ENCODE measurements at regions not wholly inside any gene's neighbourhood (a gene's known extent, or its start where the extent isn't known, plus 50 kb on each side); places are given as distances from the start of the nearest gene placed in this dataset.

DNA sequence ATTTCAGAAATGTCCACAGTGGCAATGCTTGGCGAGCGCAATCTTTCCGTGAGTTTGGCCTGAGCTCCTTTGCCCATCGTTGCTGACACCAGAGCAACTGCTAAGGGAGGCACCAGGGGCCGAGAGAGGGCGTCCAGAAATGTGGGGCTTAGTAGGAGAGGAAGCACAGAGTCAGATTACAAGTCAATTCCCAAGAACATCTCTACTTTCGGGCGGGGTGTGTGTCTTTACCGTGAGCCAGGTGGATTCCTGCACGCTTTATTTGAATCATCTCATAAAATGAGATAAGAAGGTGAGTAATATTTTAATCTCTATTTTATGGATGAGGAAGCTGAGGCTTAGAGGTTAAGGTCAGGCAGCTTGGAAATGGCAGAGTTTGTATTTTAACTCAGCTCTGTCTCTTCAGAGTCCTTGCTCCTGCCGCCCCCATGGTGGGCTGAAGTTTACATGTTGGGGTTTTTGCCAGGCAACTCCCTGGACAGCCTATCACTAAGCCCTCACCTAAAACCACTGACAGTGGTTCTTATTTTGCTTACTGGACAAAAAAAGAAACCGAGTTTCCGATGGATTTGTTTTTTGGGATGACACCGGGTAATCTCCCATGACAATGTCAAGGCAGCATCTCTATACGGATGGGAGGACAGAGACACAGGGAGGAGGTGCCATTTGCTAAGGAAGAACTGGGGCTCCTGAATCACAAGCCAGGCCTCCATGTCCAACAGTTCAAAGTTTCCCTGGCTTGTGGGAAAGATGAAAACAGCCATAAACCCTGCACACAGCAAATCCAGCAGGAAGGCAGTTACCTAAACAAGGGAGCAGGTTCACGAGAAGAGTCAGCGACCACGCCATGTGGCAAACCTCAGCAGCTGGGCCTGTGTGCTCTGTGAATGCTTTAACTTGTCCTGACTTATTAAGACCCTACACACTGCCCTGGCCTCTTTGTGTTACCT lies 112.6 kb upstream of the SLC24A3 start:
- H3K27ac ChIP-seq, result no peak overlapping the region
- no peak for DNase-seq (ENCODE audit: low read depth, low spot score)

DNA sequence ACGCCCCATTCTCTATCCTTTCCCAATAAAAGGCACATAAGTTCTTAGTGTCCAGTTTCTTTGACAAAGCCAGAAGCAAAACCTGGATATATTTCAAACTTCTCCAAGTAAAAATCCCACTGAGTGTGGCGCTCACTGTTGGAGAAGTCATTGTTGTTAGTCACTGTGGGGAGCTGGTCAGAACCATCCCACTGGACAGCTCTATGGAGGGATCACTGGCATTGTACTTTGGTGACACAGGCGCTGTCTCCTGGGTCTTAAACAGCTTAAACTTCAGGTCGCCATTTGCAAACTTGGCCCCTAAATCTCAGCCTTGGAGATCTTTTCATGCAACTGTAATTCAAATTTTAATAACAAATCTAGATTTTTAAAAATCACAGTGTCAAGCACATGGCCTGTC lies 111.5 kb upstream of the SLC24A3 start:
- no peak overlapping the region for H3K27ac ChIP-seq
- DNase-seq (ENCODE audit: low read depth, low spot score), result no peak

- DNase-seq (ENCODE audit: low read depth, low spot score), result no peak
Measured at GRCh38 chr20:19104186-19104585, 108.3 kb upstream of the SLC24A3 start.

GRCh38 chr20:19108155-19108554 lies 104.3 kb upstream of the SLC24A3 start:
- H3K27ac ChIP-seq, result no peak overlapping the region
- DNase-seq (ENCODE audit: low read depth, low spot score), result no peak

More at GRCh38 chr20:19104186-19104585, 108.3 kb upstream of the SLC24A3 start:
- H3K27ac ChIP-seq, result no peak overlapping the region

DNA sequence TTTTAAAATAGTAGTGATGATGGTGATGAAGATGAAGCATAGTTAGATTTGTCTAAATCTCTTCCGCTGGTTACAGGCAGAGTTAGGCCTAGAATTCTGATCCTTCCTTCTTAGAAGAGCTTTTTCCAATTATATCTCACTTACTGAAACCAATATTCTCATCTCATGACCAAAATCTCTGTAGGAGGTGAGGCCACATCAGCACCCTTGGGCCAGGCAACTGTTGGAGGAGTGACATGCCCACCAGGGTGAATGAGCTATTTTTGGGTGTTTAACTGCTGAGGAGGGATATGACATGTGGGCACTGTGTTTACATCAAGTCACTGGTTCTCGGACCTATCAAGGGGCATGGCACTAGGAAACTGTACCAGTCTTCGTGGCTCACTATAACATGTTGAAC lies 102.2 kb upstream of the SLC24A3 start:
- no peak for DNase-seq (ENCODE audit: low read depth, low spot score)
- no peak overlapping the region for H3K27ac ChIP-seq

DNA sequence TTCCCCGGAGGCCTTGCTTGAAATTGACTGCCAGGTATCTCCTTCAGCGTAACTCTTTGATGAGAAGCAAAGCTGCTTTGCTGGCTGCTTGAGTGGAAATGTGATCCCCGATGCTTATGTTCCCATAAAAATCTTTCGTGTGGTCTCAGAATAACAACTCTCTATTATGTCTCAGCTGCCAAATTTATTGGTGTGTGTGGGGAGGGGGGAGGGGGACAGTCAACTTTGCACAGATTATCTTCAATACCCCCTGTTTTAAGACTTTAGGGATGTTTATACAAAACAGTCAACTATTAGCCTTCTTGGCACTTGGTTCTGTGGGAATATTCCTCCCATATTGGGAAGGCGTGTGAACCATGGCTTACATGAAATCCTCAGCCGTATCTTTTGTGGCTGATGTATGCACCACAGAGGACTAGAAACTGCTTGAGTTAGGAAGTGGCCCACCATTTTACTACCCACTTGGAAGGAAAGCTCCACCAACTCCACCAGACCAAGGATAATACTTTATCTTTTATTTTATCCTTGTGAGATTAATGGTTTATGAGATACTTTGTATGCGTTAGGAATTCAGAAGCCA lies 101.5 kb upstream of the SLC24A3 start:
- no peak for DNase-seq (ENCODE audit: low read depth, low spot score)
- no peak overlapping the region for H3K27ac ChIP-seq

DNA sequence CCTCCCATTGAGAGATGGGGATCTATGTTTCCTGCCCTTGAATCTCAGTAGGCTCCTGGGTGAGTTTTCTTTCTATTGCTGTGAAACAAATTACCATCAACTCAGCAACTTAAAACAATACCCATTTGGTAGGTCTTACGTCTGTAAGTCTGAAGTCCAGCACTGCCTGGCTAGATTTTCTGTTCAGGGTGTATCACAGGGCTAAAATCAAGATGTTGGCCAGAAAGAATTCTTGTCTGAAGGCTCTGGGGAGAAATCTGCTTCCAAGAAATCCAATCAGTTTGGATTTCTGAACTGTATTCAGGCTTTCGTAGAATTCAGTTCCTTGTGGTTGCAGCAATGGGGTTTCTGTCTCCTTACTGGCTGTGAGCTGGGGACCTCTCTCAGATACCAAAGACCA lies 99.6 kb upstream of the SLC24A3 start:
- no peak overlapping the region for H3K27ac ChIP-seq

GRCh38 chr20:19113343-19113930 lies 99.0 kb upstream of the SLC24A3 start:
- no peak overlapping the region for H3K27ac ChIP-seq
- no peak for DNase-seq (ENCODE audit: low read depth, low spot score)

More for the DNA sequence above, 99.6 kb upstream of the SLC24A3 start:
- DNase-seq (ENCODE audit: low read depth, low spot score), result no peak

GRCh38 chr20:19114410-19114809 lies 98.0 kb upstream of the SLC24A3 start:
- no peak overlapping the region for H3K27ac ChIP-seq
- DNase-seq (ENCODE audit: low read depth, low spot score), result peak; percentile 8

DNA sequence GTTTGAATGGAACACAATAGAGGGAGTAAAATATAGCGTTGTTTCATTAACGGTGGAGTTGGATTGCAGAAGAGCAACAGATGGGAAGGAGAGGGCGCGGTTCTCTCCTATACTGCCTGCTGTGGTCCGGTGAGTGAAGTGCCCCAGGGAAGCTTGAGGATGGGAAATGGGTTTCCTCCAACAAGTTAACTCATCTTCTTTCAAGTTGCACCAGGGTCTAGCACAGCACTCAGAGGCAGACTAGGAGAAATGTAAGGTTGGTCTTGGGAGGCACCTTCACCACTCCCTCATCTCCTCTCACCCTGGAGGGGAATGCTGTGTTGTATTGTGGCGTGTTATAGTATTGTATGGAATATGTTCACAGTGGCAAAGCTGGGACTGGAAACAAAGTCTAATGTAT lies 96.9 kb upstream of the SLC24A3 start:
- no peak overlapping the region for H3K27ac ChIP-seq
- DNase-seq (ENCODE audit: low read depth, low spot score), result no peak

DNA sequence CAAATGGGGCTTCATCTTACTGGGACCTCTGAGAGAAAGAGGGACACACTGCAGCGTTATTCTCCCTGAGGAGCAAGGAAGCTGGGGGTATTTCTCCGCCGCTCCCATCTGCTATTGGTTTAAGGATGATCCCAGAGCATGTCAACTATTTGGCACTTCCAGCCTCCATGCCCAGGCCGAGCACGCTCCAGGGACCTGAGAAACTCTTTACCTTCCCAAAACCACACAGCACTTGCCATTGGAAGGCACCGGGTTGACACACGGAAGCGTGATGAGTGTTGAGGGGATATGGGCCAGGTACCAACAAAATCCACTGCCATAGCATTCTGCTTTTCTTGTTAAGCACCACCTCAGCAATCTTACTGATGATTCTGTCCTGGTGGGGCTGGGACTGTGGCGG lies 92.4 kb upstream of the SLC24A3 start:
- H3K27ac ChIP-seq, result no peak overlapping the region
- DNase-seq (ENCODE audit: low read depth, low spot score), result no peak

DNA sequence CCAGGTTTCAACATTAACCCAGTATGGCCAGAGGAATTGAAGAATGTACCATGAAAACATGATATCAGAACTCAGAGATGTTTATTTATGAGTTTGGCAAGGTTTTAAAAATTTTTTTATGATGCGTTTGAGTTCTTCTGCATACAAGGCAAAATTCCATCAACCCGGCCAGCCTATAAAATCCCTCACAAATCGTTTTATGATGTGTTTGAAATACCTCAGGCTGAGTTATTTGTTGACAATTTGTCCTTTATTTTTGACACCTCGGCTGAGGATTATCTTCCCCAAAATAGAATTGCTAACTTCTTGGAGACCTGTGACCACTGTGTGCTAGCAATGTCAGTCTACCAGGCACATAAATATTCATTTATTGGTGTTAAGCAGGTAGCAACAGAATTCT lies 91.9 kb upstream of the SLC24A3 start:
- no peak for DNase-seq (ENCODE audit: low read depth, low spot score)
- H3K27ac ChIP-seq, result no peak overlapping the region

- no peak for DNase-seq (ENCODE audit: low read depth, low spot score)
- no peak overlapping the region for H3K27ac ChIP-seq
Measured at GRCh38 chr20:19121463-19121862, 91.0 kb upstream of the SLC24A3 start.

GRCh38 chr20:19121916-19122315 lies 90.5 kb upstream of the SLC24A3 start:
- H3K27ac ChIP-seq, result no peak overlapping the region
- DNase-seq (ENCODE audit: low read depth, low spot score), result no peak

GRCh38 chr20:19122395-19122794 lies 90.0 kb upstream of the SLC24A3 start:
- no peak overlapping the region for H3K27ac ChIP-seq
- DNase-seq (ENCODE audit: low read depth, low spot score), result no peak

DNA sequence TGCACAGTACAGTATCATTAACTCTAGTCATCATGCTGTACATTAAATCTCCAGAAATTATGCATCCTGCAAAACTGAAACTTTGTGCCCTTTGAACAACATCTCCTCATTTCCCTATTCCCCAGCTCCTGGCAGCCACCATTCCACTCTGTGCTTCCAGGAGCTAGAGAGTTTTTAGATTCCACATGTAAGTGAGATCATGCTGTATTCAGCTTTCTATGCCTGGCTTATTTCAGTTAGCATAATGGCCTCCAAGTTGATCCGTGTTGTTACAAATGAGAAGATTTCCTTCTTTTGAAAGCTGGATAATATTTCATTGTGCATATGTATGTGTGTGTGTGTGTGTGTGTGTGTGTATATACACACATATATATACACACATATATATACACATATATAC lies 86.9 kb upstream of the SLC24A3 start:
- H3K27ac ChIP-seq, result no peak overlapping the region
- DNase-seq (ENCODE audit: low read depth, low spot score), result no peak

GRCh38 chr20:19129306-19129705 lies 83.1 kb upstream of the SLC24A3 start:
- DNase-seq (ENCODE audit: low read depth, low spot score), result no peak

DNA sequence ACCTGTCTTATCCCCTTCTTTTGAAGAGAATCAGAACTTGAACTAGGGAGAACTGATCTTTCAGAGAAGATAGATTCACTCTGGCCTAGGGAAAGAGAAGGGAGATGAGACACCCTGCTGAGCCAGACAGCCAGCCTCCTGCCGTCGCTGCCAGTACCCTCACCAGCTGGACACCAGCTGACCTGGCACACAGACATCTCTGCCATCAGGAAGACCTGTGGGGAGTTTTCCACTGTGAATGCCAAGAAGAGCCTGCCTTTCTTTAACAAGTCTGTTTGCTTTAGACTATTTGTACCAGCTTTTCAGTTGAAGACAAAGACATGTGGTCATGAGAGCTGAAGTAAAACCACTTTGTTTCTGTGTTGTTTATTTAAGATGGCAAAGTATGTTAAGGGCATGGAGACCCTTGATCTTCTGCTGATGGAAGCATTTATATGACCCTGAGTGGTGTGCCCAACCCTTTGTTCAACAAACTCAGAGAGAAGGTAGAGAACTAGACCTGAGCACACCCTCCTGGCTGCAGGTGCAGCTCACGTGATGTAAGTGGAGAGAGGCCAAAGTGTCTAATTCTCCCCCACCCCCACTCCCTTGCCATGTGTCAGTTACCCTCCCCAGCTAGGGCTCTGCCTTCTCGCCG lies 82.3 kb upstream of the SLC24A3 start:
- no peak for DNase-seq (ENCODE audit: low read depth, low spot score)
- H3K27ac ChIP-seq, result no peak overlapping the region

More at GRCh38 chr20:19129306-19129705, 83.1 kb upstream of the SLC24A3 start:
- no peak overlapping the region for H3K27ac ChIP-seq

GRCh38 chr20:19130613-19130984 lies 81.8 kb upstream of the SLC24A3 start:
- no peak overlapping the region for H3K27ac ChIP-seq
- no peak for DNase-seq (ENCODE audit: low read depth, low spot score)

DNA sequence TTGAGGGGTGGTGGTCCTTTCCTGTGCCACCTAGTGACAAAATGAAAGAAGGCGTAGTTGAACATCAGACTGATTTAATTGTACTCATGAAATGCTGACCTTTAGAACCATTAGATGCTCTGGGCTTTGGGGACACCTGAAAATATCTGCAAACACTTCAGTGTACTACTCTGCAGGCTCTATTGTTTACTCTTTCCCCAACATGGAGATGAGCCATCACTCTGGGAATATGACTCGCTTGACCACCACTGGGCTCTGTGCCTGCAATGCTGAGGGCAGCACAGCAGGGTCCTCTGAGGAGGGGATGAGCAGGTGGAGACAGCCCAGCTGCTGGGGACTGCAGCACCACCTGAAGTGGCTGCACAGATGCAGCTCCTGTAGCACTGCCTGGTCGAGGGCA lies 74.8 kb upstream of the SLC24A3 start:
- no peak for DNase-seq (ENCODE audit: low read depth, low spot score)
- H3K27ac ChIP-seq, result no peak overlapping the region

GRCh38 chr20:19138758-19139157 lies 73.7 kb upstream of the SLC24A3 start:
- DNase-seq (ENCODE audit: low read depth, low spot score), result no peak
- no peak overlapping the region for H3K27ac ChIP-seq
